Naive thymus-derived CD8-positive, alpha-beta T cell (primary cell): ENCODE measurements at regions not wholly inside any gene's neighbourhood (a gene's known extent, or its start where the extent isn't known, plus 50 kb on each side); places are given as distances from the start of the nearest gene placed in this dataset.

Experiments used
- ATAC-seq, 2 donors: fragments of 150-1000 bp; cut with Tn5 transposase in 1 of 2; sonication (Bioruptor Pico), chemical (Tn5 transposase) in 1 of 2; 1 replicate in 1 of 2; 2 replicates in 1 of 2; pipeline ENCODE4 v1.10.0; 2021; ENCODE audit warnings: mild to moderate bottlenecking in 2 of 2, moderate library complexity in 2 of 2
- POLR2A ChIA-PET: fragments of 350-600 bp; sonication (Branson Sonifier 250); formaldehyde crosslinking; loops from one replicate; lab custom pipeline; 2021; ENCODE audit warnings: antibody characterized with exemption; lab: Charles Lee
- DNase-seq, 10 donors: peaks; one replicate each; pipeline versions ENCODE4 v3.0.0 to v3.0.0-alpha.2; 2020 to 2022
- H3K27ac Mint-ChIP-seq, 10 donors: one replicate each; pipeline ENCODE4 v1.8.0; 2020 to 2022; ENCODE audit warnings: mild to moderate bottlenecking in 10 of 10, mixed read lengths in 10 of 10, moderate library complexity in 4 of 10, inconsistent platforms in 1 of 10
- H3K27me3 Mint-ChIP-seq, 5 donors: one replicate each; pipeline ENCODE4 v1.8.0; 2021 to 2022; ENCODE audit warnings: mixed read lengths in 5 of 5
- H3K36me3 Mint-ChIP-seq, 3 donors: one replicate each; pipeline ENCODE4 v1.8.0; 2020 to 2022; ENCODE audit warnings: mixed read lengths in 3 of 3, mild to moderate bottlenecking in 2 of 3, inconsistent platforms in 1 of 3
- H3K4me1 Mint-ChIP-seq, 4 donors: one replicate each; pipeline ENCODE4 v1.8.0; 2021 to 2022; ENCODE audit warnings: mixed read lengths in 4 of 4
- H3K4me3 Mint-ChIP-seq, 10 donors: one replicate each; pipeline ENCODE4 v1.8.0; 2020 to 2022; ENCODE audit warnings: mild to moderate bottlenecking in 10 of 10, mixed read lengths in 10 of 10, moderate library complexity in 6 of 10, inconsistent platforms in 1 of 10
- H3K9me3 Mint-ChIP-seq, 9 donors: one replicate each; pipeline ENCODE4 v1.8.0; 2020 to 2022; ENCODE audit warnings: mixed read lengths in 9 of 9, mild to moderate bottlenecking in 3 of 9, inconsistent platforms in 1 of 9, moderate library complexity in 1 of 9

DNA sequence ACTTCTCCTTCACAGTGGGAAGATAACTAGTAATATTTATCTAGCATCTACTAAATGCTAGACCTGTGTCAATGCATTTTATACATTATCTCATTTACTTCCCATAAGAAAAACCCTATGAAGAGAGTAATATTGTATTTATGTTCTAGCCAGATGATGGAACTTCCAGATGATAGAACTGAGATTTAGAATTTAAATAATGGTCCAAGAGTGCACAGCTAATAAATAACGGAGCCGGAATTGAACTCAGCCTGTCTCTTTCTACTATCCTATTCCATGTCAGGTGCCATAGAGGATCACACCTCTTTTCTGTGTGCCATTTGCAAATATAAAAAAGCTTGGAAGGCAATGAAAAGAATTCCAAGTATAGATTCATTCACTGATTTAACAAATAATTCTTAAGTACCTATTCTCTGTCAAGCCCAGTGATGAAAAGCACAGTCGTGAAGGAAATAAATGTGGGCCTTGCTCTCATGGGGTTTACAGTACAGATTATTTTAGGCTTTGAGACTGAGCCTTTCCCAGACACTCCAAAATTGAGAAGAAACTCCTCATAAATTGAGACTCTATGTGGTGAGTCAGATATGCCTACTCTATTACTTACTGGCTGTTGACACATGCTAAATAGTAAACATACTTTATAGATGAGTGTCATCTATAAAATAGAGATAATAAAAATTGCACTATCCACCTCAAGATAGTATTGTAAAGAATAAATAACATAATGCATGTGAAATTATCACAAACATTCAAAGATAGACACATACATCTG is 378.0 kb upstream of the PRMT6 start:
- Mint-ChIP-seq H3K27ac (no peak overlapping the region), H3K4me1 (no peaks in the 10 kb centered on the region), H3K27me3 (no peaks in the 10 kb centered on the region), H3K9me3 (peaks cover 0 to 6% (median 2%) of the 10 kb centered on the region in 9 donors), H3K36me3 (no peaks in the 10 kb centered on the region), H3K4me3 (no peak overlapping the region)
- POLR2A ChIA-PET = no interaction called here
- DNase-seq (no peak), ATAC-seq (no peak)

DNA sequence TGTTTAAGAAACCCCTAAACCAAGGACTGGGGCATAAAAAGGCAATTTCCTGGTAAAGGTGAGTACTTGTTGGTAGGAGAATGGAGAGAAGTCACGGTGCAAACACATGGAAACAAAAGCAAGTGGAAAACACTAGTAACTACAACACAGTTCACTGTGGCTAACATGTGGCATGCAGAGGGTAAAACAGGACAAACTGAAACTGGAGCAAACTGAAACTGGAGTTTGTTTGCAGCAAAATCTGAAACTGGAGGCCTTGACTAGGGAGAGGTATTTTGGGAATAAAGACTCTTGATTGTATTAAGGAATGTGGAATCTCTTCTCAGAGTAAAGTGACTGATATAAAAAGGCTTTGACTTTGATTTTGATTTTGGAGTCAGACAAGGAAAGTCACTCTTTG is 376.3 kb upstream of the PRMT6 start:
- Mint-ChIP-seq H3K27me3 (no peaks in the 10 kb centered on the region), H3K4me1 (no peaks in the 10 kb centered on the region), H3K27ac (no peak overlapping the region), H3K9me3 (peaks cover 0 to 13% (median 5%) of the 10 kb centered on the region in 9 donors), H3K36me3 (no peaks in the 10 kb centered on the region), H3K4me3 (no peak overlapping the region)
- POLR2A ChIA-PET = no interaction called here
- DNase-seq = no peak
- no peak for ATAC-seq

DNA sequence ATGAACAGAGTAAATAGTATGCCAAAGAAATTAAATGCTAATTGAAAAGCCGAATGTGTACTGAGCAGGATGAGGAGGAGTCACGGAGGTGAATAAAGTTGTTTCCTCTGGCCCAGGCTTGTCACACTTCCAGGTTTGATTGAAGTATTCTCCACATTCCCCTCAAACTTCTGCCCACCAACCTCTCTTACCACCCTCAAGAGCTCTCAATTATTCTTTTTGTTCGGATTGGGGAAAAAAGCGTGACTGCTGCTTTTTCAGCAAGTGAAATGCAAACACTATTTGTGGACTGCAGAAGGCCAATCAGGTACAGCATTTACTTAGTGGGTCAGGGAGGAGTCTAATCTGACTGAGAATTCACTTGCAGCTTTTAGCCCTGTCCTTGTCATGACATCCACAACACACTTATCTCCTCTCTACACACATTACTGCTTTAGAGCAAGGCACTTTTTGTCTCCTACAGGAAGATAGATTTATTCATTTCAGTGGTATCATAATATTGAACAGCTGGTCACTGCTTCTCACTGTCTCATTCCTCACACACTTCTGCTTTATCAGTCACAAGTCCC is 375.6 kb upstream of the PRMT6 start:
- H3K9me3 Mint-ChIP-seq = peaks cover 0 to 19% (median 5%) of the 10 kb centered on the region in 9 donors
- no peak overlapping the region for H3K27ac Mint-ChIP-seq
- DNase-seq (no peak), ATAC-seq (no peak)
- no peaks in the 10 kb centered on the region for H3K27me3 Mint-ChIP-seq
- POLR2A ChIA-PET = no interaction called here
- no peaks in the 10 kb centered on the region for H3K4me1 Mint-ChIP-seq
- no peak overlapping the region for H3K4me3 Mint-ChIP-seq
- no peaks in the 10 kb centered on the region for H3K36me3 Mint-ChIP-seq

DNA sequence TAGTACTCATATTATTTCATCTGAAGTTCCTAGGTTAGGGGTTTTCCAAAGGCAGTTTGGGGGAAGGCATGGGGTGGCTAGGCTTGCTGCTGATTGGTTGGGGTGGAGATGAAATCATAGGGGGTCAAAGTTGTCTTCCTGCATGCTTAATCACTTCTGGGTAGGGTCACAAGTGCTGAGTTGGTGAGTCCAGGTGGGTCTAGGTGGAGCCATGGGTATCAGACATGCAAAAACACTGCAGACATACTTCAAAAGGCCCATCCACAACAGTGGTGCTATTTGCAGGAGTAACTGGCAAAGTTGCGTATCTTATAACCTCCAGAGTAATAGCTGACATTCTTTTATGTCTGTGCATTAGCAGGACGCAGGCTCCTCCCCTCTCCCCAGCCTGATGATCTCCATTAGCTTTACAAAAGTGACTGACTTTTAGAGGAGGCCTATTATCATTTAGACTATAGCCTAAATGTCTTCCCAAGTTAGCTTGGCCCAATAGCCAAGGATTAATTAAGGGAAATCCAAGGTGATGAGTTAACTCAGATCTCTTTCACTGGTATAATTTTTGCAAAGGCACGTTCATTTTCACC is 374.4 kb upstream of the PRMT6 start:
- POLR2A ChIA-PET = no interaction called here
- Mint-ChIP-seq H3K36me3 (no peaks in the 10 kb centered on the region), H3K9me3 (peaks cover 0 to 28% (median 4%) of the 10 kb centered on the region in 9 donors), H3K4me3 (no peak overlapping the region), H3K27ac (no peak overlapping the region), H3K4me1 (no peaks in the 10 kb centered on the region), H3K27me3 (no peaks in the 10 kb centered on the region)
- no peak for DNase-seq
- ATAC-seq = no peak

DNA sequence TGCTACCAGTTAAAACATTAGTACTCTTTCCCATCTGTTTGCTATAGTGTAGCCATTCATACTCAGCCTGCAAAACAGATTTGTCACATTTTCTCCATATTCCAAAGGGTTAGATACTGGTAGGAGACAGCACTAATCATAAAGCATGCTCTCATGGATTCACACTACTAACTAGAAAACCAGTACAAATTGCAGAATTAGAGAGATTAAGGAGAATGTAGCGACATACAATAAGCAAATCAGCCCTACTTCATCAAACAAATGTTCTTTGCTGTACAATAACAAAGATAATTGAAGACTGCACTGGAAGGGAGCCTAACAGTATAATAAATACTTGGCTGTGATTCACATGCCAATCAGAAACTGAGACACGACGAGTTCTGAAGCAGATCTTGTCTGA is 368.0 kb upstream of the PRMT6 start:
- no peaks in the 10 kb centered on the region for H3K27me3 Mint-ChIP-seq
- ATAC-seq = no peak

DNA sequence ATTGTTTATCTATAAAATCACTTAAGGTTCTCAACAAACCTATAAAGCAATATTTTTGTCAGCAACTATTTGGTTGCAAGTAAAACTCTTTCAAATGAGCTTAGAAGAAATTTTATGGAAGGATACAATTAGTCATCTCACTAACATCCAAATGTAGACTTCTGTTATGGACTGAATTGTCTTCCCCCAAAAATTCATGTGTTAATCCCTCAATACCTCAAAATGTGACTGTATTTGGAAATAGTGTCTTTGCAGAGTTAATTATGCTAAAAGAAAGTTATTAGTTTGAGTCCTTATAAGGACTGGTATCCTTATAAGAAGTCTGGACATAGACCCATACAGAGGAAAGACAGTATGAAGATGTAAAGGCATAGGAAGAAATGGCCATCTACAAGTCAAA is 357.8 kb upstream of the PRMT6 start:
- no peak for ATAC-seq

More for the DNA sequence above, 368.0 kb upstream of the PRMT6 start:
- Mint-ChIP-seq H3K4me1 (no peaks in the 10 kb centered on the region), H3K9me3 (peaks cover 0 to 28% (median 10%) of the 10 kb centered on the region in 9 donors), H3K4me3 (no peak overlapping the region), H3K36me3 (no peaks in the 10 kb centered on the region), H3K27ac (no peak overlapping the region)
- DNase-seq = no peak
- POLR2A ChIA-PET = no interaction called here

DNA sequence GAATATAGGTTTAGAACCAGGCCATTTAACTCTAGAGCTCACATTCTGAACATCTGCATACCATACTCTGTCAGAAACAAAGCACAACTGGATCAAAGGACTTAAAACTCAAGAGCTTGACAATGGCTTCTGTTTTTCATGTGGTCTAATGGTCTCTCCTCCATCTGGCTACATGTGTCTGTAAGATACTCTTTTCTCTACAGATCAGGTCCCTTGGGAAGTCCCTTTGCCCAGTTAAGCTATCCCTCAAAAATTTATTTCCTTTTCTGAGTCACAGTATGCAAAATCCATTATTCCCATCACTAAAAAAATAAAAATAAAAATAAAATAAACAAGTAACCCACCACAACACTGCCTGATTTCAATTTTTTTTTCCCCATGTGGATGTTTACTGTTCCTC is 357.0 kb upstream of the PRMT6 start:
- DNase-seq (no peak), ATAC-seq (no peak)
- no peak overlapping the region for H3K27ac Mint-ChIP-seq
- no peaks in the 10 kb centered on the region for H3K36me3 Mint-ChIP-seq
- POLR2A ChIA-PET = no interaction called here
- H3K27me3 Mint-ChIP-seq = no peaks in the 10 kb centered on the region
- no peaks in the 10 kb centered on the region for H3K4me1 Mint-ChIP-seq
- no peak overlapping the region for H3K4me3 Mint-ChIP-seq
- H3K9me3 Mint-ChIP-seq = peaks cover 3 to 30% (median 9%) of the 10 kb centered on the region in 9 donors

More for the DNA sequence above, 357.8 kb upstream of the PRMT6 start:
- H3K4me1 Mint-ChIP-seq = no peaks in the 10 kb centered on the region
- no peak overlapping the region for H3K4me3 Mint-ChIP-seq
- no peak overlapping the region for H3K27ac Mint-ChIP-seq
- no peak for DNase-seq
- no peaks in the 10 kb centered on the region for H3K27me3 Mint-ChIP-seq
- peaks cover 3 to 30% (median 9%) of the 10 kb centered on the region in 9 donors for H3K9me3 Mint-ChIP-seq
- no peaks in the 10 kb centered on the region for H3K36me3 Mint-ChIP-seq
- POLR2A ChIA-PET = no interaction called here

DNA sequence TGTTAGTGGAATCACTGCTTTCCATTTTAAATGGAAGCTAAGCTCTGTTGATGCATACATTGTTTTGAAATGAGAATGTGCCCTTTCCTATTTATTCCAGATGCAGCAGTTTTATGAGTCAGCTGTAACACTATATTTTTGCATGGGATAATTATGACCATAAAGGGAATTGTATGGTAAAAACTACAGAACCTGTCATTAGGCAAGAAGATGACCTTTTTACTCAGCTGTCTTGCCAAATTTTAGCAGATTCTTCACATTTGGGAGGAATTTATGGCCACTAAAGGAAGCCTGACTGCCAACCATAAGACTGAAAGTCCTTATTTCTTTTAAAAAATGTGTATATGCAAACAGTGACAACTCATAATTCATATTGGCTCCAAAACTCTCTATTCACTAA is 356.3 kb upstream of the PRMT6 start:
- ATAC-seq (no peak), DNase-seq (no peak)
- Mint-ChIP-seq H3K27me3 (no peaks in the 10 kb centered on the region), H3K27ac (no peak overlapping the region), H3K36me3 (no peaks in the 10 kb centered on the region), H3K9me3 (peaks cover 3 to 30% (median 9%) of the 10 kb centered on the region in 9 donors), H3K4me3 (no peak overlapping the region), H3K4me1 (no peaks in the 10 kb centered on the region)
- POLR2A ChIA-PET = no interaction called here

DNA sequence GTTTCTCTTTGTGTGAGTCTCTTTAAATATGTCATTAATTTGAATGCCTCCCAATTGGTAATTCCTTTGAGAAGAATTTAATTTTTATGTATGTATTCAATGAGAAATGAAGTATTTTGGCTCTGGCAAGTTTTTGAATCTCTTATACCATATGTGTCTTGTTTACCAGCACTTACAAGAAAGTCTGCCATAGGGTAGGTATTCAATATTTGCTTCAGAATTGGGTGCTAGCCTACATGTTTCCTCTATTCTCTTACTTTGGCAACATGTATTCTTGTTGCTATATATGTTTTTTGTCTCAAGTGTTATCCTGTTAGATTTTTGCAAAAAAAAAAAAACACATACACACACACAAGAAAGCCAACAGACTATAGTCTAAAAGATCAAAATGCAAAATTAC is 350.5 kb upstream of the PRMT6 start:
- POLR2A ChIA-PET = no interaction called here
- no peak overlapping the region for H3K27ac Mint-ChIP-seq
- peaks cover 5 to 38% (median 13%) of the 10 kb centered on the region in 9 donors for H3K9me3 Mint-ChIP-seq
- no peak overlapping the region for H3K4me3 Mint-ChIP-seq
- H3K36me3 Mint-ChIP-seq = peaks cover 0 to 5% (median 0%) of the 10 kb centered on the region in 3 donors
- DNase-seq (no peak), ATAC-seq (no peak)
- H3K4me1 Mint-ChIP-seq = no peaks in the 10 kb centered on the region
- no peaks in the 10 kb centered on the region for H3K27me3 Mint-ChIP-seq

DNA sequence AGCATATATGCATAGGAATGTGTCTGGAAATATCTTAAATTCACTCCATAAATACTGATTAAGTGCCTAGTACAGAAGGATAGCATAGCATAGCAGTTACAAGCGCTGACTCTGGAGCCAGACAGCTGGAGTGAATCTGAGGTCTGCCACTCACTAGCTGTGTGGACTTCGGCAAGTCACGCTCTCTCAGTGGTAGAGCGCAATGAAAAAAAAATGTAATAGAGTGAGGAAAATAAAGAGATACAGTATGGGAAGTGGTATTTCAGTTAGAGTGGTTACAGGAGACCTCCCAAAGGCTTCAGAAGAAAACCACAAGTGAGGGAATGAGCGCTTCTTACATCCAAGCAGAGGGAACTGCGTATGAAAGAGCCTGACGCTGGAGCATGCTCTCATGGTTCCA is 338.9 kb upstream of the PRMT6 start:
- no peaks in the 10 kb centered on the region for H3K36me3 Mint-ChIP-seq
- no peak for DNase-seq
- no peak overlapping the region for H3K27ac Mint-ChIP-seq
- no peaks in the 10 kb centered on the region for H3K4me1 Mint-ChIP-seq
- H3K27me3 Mint-ChIP-seq = no peaks in the 10 kb centered on the region
- no peak overlapping the region for H3K4me3 Mint-ChIP-seq
- POLR2A ChIA-PET = no interaction called here
- ATAC-seq = no peak
- peaks cover 0 to 7% (median 2%) of the 10 kb centered on the region in 9 donors for H3K9me3 Mint-ChIP-seq

DNA sequence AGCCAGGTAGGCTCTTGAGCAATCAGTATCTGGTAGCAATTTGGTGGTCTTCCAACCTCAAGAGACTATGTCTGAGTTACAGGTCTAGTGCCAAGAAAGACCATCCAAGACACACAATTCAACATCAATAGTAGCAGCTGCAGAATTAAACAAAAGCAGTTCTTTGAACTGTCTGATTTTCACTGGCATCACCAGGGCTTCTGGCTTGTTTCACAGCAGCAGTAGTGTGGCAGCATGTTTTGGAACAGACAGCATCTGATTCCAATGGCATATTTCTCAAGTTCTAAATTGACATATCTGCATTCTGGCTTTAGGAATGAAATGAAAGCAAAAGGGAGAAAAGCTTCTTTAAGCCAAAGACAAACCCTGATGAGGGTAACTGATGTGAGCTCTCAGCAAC is 334.7 kb upstream of the PRMT6 start:
- H3K4me3 Mint-ChIP-seq = no peak overlapping the region
- no peak overlapping the region for H3K27ac Mint-ChIP-seq
- ATAC-seq = no peak
- H3K27me3 Mint-ChIP-seq = no peaks in the 10 kb centered on the region
- no peaks in the 10 kb centered on the region for H3K4me1 Mint-ChIP-seq
- peaks cover 0 to 6% (median 4%) of the 10 kb centered on the region in 9 donors for H3K9me3 Mint-ChIP-seq
- H3K36me3 Mint-ChIP-seq = no peaks in the 10 kb centered on the region
- POLR2A ChIA-PET = no interaction called here
- no peak for DNase-seq

DNA sequence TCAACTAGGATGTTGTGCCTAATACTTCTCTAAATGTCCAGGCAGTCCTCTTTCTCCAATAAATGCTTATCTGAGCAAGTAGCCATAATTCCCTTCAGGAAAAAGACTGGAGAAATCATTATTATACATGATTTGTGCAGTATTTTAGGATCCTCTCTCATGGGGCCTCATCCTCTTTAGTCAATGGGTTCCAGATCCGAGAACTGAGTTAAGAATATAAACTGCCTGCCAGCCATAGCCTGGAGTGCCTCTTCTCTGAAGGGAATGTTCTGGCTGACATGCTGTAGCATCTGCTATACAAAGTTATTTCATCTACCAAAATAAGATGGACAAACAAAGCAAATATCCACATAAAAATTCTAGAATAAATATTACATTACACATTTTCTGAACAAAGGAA is 334.0 kb upstream of the PRMT6 start:
- H3K36me3 Mint-ChIP-seq = no peaks in the 10 kb centered on the region
- peaks cover 0 to 6% (median 4%) of the 10 kb centered on the region in 9 donors for H3K9me3 Mint-ChIP-seq
- no peak for ATAC-seq
- H3K27ac Mint-ChIP-seq = no peak overlapping the region
- no peak for DNase-seq
- no peaks in the 10 kb centered on the region for H3K4me1 Mint-ChIP-seq
- no peak overlapping the region for H3K4me3 Mint-ChIP-seq
- POLR2A ChIA-PET = no interaction called here
- H3K27me3 Mint-ChIP-seq = no peaks in the 10 kb centered on the region

DNA sequence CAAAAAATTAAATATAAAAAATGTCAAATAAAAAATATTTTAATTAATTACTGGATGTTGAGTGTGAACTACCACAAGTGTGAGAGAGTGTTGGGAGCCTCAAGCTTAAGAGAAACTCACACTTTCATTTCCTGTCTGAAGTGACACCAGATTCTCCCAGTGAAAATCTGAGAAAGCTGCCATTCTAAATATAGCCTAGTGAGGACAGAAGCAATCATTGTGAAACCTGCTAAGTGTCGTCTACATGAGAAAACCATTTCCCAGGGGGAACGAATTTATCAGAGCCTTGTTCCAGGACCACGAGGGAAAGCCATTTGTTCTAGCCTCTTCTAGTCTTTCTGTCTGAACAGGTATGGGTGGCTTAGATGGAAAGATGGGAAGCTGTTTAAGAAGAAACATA is 329.3 kb upstream of the PRMT6 start:
- Mint-ChIP-seq H3K27me3 (no peaks in the 10 kb centered on the region), H3K27ac (no peak overlapping the region), H3K4me1 (no peaks in the 10 kb centered on the region), H3K36me3 (no peaks in the 10 kb centered on the region), H3K9me3 (peaks cover 0 to 11% (median 5%) of the 10 kb centered on the region in 9 donors), H3K4me3 (no peak overlapping the region)
- ATAC-seq = no peak
- POLR2A ChIA-PET = no interaction called here
- no peak for DNase-seq
